COLO829 (cell line): ENCODE measurements at regions not wholly inside any gene's neighbourhood (a gene's known extent, or its start where the extent isn't known, plus 50 kb on each side); places are given as distances from the start of the nearest gene placed in this dataset.

Experiments used
- DNase-seq: peaks from one replicate; pipeline ENCODE4 v3.0.0; 2012; ENCODE audit warnings: low spot score

DNA sequence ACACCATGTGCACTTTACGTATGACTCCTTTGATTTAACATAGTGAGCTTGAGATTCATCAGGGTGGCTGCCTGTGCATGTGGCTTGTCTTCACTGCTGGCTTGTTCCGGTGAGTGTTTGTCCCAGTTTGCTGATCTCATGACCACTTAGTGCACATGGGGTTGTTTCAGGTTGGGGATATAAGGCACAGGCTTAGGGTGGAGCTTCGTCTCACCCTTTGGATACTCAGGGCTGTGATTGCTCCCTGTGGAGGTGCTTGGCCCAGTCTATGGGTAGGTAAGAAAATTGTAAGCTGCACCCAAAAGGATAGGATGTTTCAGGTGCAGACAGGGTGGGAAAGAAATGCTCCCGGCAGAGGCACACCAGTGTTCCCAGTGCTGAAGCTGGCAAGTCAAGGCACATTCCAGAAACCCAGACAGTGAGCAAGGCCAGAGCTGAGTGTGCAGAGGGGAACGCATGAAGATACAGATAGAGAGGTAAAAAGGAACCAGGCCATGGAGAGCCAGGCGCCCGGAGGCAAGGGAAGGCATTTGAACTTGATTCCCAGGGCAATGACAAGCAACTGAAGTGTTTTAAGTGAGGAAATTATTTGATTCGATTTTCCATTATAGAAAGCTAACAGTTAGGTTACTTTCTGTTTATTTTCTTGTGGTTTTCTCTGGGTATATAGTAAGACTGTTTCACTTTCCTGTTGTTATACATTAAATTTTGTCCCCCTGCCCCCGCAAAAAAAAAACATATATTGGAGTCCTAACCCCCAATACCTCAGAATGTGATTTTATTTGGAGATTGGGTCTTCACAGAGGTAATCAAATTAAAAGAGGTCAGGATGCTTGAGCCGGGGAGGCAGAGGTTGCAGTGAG is 289.8 kb upstream of the KLF6 start:
- DNase-seq = no peak

DNA sequence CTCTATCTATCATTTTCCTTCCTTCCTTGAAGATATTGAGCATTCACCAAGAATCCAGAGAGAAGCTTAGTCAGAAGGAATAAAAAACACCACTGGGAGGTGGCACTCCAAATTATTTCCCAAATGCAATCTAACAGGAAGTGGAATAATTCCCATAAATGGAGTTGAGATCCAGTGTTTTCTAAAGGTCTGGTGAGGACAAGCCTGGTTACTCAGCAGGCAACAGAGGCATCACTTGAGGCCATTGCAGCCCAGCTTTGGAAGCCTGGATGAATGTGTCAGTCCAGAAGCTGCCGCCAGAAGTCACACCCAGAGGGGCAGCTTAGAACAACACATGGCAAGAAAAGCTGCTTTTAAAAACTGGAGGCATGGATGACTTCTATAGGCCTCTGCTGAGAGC is 288.9 kb upstream of the KLF6 start:
- no peak for DNase-seq

GRCh38 chr10:4070921-4071660 is 286.1 kb upstream of the KLF6 start:
- no peak for DNase-seq

DNA sequence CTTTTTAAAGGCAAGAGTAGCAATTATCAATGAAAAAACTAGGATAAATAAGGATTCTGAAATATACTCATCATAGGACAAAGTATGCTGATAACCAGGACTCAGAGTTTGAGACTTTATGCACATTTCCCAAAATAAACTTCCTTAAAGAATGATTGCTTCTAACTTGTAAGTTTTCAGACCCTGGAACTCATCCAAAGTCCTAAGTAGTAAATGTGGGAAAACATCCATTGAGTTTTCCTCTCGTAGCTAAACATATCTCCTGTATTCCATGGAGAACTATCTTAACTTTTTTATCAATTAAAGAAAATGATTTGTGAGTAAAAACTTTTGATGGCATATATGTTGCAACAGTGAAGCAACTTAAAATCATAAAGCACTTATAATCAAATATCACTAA is 285.2 kb upstream of the KLF6 start:
- DNase-seq = no peak

GRCh38 chr10:4069491-4069890 is 284.5 kb upstream of the KLF6 start:
- no peak for DNase-seq

DNA sequence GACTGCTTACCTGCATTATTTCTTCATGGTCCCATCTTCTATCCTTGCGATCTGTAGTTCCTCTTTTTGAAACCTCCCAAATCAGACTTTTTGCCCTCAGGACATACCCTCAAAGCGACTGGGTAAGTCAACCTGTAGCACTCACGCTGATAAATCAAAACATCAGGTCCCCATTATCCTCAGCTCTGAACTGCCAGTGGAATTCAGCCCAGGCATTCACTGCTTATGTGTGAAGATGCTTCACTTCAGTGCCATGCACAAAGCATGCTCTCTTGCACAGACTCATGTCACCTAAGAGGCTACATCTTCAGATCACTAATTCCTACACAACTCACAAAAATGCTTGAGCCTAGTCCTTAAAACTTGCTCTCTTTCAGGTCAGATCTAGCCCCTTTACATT is 283.6 kb upstream of the KLF6 start:
- no peak for DNase-seq

DNA sequence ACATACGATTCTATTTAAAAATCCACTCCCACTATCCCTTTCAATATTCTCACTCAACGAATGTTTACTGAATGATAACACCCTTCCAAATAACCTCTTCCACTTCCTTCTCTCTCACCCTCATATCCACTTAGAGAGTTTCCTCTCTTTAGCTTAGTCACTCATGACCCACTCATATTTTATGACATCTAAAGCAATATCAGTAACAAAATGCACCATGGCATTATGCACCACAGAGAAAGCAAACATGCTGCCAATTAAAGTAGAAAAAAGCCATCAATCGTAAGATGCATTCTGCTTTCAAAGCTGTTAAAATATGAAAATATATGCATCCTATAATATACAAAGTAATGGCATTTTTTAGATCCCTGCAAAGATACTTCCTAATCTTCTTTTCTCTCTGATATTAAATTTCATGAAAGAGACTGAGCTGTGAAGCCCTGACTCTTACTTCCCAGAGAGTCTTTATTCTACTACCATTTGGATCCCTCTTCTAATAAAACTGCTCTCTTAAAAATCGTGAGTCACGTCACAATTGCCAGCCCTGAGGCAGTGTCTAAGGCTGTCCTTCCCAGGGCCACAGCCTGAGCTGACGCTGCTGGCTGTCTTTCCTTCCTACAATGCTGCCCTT is 283.0 kb upstream of the KLF6 start:
- DNase-seq = peak; percentile 28

GRCh38 chr10:4067531-4067930 is 282.5 kb upstream of the KLF6 start:
- no peak for DNase-seq

DNA sequence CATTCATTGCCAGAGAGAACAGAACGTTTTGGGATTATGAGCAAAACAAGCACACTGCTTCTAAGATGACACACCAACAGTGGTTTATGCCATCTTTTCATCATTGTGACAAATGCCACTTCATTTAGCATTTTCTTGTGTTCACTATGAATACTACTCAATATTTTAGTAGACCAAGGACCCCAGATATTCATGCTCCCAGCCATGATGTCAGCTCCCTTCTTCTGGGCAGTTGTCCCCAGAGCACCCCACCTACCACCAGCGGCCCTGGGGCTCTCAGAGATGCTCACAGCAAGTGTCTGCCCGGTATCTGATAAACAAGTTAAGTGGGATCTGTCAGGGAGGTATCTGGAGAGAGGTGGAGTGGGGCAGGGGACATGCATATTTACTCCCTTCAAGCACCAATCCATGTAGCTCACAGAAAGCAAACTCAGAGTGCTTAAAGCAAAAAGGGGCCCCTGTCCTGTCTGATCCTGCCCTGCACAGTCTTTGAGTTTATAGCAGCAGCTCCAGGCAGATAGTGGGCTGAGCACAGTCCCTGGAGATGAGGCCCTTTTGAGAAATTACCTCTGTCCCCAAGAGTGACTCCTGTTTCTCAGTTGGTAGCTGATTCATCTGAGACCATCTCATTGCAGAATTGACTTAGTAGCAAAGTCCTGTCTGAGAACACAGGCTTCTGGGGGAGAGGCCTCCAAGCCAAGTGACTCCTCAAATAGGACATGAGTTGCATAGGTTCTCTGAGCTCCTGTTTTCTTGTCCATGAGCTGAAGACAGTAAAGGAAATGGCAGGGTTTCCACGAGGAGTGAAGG is 281.8 kb upstream of the KLF6 start:
- no peak for DNase-seq

- no peak for DNase-seq
These were observed 279.5 kb upstream of the KLF6 start for GRCh38 chr10:4064489-4064888.

GRCh38 chr10:4063717-4064116 is 278.7 kb upstream of the KLF6 start:
- DNase-seq = no peak

DNA sequence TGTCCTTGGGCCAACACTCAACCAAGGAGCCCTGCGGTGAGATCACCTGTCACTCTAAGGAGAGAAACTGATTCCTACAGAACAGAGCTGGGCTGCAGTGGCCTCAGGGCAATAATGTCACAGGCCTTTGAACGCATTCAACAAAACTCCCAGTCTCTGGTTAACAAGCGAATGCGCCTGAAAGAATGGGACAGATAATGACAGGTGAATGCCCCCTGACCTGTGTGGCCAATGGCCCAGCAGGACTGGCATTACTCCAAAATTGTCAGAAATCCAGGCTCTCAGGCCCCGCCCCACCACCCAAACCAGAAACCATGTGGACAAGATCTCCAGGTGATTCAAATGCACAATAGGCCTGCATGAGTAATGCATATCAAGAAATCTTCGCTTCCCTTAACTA is 277.7 kb upstream of the KLF6 start:
- no peak for DNase-seq

- DNase-seq = no peak
These were observed 277.1 kb upstream of the KLF6 start for GRCh38 chr10:4062072-4062471.

- no peak for DNase-seq
These were observed 276.5 kb upstream of the KLF6 start for GRCh38 chr10:4061441-4061951.

GRCh38 chr10:4059471-4060138 is 274.6 kb upstream of the KLF6 start:
- no peak for DNase-seq

GRCh38 chr10:4058514-4059029 is 273.6 kb upstream of the KLF6 start:
- DNase-seq = no peak

- no peak for DNase-seq
These were observed 272.9 kb upstream of the KLF6 start for GRCh38 chr10:4057725-4058513.

DNA sequence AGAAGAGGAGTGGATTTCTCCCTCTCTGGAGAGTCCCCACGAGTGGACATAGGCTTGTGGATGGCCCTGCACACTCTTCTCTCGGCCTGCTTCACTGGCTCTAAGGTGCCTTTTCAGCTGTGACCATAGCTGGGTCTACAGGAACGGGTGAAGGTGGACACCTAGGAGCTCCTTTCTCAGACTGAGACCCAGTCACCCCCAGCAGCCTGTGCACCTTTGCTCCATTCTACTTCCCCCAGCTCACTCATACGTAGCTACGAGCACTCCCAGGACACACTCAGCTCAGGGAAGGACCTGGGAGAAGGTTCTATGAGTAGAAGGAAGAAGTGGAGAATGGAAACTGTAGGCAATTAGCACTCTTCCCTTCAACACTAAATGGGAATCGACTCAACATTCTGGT is 272.0 kb upstream of the KLF6 start:
- no peak for DNase-seq

DNA sequence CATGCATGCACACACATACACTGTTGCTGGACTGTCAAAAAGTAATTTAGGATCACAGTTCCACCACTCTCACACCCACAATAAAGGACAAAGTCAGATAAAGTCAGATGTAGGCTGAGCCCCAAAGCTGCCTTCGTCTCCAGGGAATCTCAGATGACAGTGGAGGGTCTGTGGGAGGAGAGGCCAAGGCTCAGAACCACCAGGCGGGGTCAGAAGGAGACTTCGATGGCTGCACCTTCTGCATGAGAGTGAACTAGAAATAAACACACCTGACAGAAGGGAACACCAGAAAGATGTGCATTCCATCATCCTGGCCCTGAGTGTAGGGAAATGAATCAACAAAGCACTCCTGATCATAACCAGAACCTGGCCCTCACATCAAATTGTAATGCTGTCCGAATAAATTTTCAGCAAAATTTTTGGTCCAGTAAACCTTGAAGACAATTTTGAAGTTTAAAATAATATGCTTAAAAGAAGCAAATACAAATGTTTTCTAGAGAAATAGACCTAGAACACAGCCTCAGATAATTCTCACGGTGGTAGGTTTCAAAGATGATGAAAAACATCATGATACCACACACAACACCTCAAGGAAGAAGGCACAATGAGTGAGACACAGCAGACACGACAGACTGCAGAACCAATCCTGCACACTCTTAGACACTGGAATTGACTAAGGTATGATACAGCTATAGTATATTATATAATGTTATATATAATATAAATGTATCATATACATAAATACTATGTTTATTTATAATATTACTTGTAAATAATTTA is 269.8 kb upstream of the KLF6 start:
- no peak for DNase-seq

- DNase-seq = no peak
These were observed 268.9 kb upstream of the KLF6 start for GRCh38 chr10:4053940-4054339.
